ENCODE measurements at regions not wholly inside any gene's neighbourhood (a gene's known extent, or its start where the extent isn't known, plus 50 kb on each side); places are given as distances from the start of the nearest gene placed in this dataset.

DNA sequence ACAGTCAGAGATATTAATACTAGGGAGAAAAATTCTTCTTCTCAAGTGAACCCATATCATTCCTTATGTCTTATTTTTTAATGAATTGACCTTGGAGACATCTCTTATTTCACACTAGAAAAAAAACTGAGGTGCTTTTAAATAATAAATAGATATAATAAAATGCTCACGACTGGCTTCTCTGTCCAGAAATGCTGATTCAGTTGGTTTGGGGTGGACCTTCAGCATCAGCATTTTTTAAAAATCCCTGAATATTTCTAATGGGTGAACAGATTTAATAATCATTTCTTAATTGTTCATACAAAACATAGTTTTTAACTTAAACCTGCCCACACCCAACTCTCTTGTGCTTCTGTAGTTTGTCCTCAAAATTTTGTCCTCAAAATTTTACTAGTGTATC, 283.9 kb downstream of the TECRL start:
- TF ChIP-seq POLR2A (IDR thresholded peaks at IDR 0.05; ENCODE audit: low read depth, low read length), result no peak
- no peak for TF ChIP-seq SPI1 (IDR thresholded peaks at IDR 0.05; ENCODE audit: low read depth, low read length)
- TF ChIP-seq TAF1 (IDR thresholded peaks at IDR 0.05; ENCODE audit: low read depth, low read length), result no peak
- TF ChIP-seq POLR2AphosphoS5 (IDR thresholded peaks at IDR 0.05; ENCODE audit: low read depth, low read length), result no peak
